IMR-90 (cell line): ENCODE measurements at regions not wholly inside any gene's neighbourhood (a gene's known extent, or its start where the extent isn't known, plus 50 kb on each side); places are given as distances from the start of the nearest gene placed in this dataset.

Source experiments
- ATAC-seq: fragments of 200-7000 bp; cut with Tn5 transposase; 2 replicates; pipeline ENCODE4 v1.9.1; 2020; ENCODE audit warnings: low read depth, mild to moderate bottlenecking, moderate library complexity
- BruUV-seq: library from RNA; stranded (reverse); fragments of 400-500 nt; replicated peaks from 2 replicates; lab custom pipeline; 2021; lab: Mats Ljungman, UMichigan
- CTCF ChIA-PET: fragments of 300-600 bp; formaldehyde crosslinking; extraction: SDS; loops from one replicate; lab custom pipeline; 2021; ENCODE audit warnings: antibody characterized with exemption; lab: Yijun Ruan, JAX
- POLR2A ChIA-PET: fragments of 300-600 bp; sonication (Branson Sonifier 250); formaldehyde crosslinking; loops from one replicate; lab custom pipeline; 2022; ENCODE audit warnings: antibody characterized with exemption; ENCODE audit not compliant: unreplicated experiment; lab: Charles Lee
- DNase-seq: peaks from one replicate; pipeline ENCODE4 v3.0.0; 2013
- H2AFZ ChIP-seq: replicated peaks from 2 replicates; pipeline ENCODE3; 2013; ENCODE audit warnings: low read length, mild to moderate bottlenecking; ENCODE audit not compliant: poor library complexity
- H2AK5ac ChIP-seq: 2 replicates; pipeline ENCODE4 v1.6.1; 2013; ENCODE audit warnings: low read depth, low read length, inconsistent platforms
- H2AK9ac ChIP-seq: replicated peaks from 2 replicates; pipeline ENCODE3; 2013; ENCODE audit warnings: mild to moderate bottlenecking, low read depth, low read length, moderate library complexity; ENCODE audit not compliant: poor library complexity
- H2BK120ac ChIP-seq: 2 replicates; pipeline ENCODE4 v1.6.1; 2013; ENCODE audit warnings: low read depth, low read length, inconsistent platforms
- H2BK15ac ChIP-seq: 3 replicates; pipeline ENCODE4 v1.6.1; 2013; ENCODE audit warnings: low read depth, low read length, inconsistent platforms
- H2BK20ac ChIP-seq: 2 replicates; pipeline ENCODE4 v1.6.1; 2013; ENCODE audit warnings: low read depth, mild to moderate bottlenecking, inconsistent platforms, low read length, moderate library complexity
- H2BK5ac ChIP-seq: 2 replicates; pipeline ENCODE4 v1.6.1; 2013; ENCODE audit warnings: mild to moderate bottlenecking, low read depth, low read length, inconsistent platforms; ENCODE audit not compliant: poor library complexity, severe bottlenecking
- H3K14ac ChIP-seq: replicated peaks from 2 replicates; pipeline ENCODE4 v1.6.1; 2013; ENCODE audit warnings: low read depth, low read length, inconsistent platforms
- H3K18ac ChIP-seq: 2 replicates; pipeline ENCODE4 v1.6.1; 2013; ENCODE audit warnings: low read depth, low read length, control low read depth
- H3K23ac ChIP-seq: 2 replicates; pipeline ENCODE4 v1.6.1; 2013; ENCODE audit warnings: low read depth, low read length, inconsistent platforms
- H3K27ac ChIP-seq: 2 replicates; pipeline ENCODE4 v1.5.1; 2013; ENCODE audit warnings: mild to moderate bottlenecking, control low read depth, low read length; ENCODE audit not compliant: insufficient read depth
- H3K27me3 ChIP-seq: 2 replicates; pipeline ENCODE4 v1.6.1; 2013; ENCODE audit warnings: low read length; ENCODE audit not compliant: control insufficient read depth, insufficient read depth
- H3K36me3 ChIP-seq: 2 replicates; pipeline ENCODE4 v1.6.1; 2013; ENCODE audit warnings: low read length, mixed read lengths; ENCODE audit not compliant: control insufficient read depth, insufficient read depth
- H3K4ac ChIP-seq: 2 replicates; pipeline ENCODE4 v1.6.1; 2013; ENCODE audit warnings: low read depth, low read length, inconsistent platforms
- H3K4me1 ChIP-seq: 2 replicates; pipeline ENCODE4 v1.6.1; 2013; ENCODE audit warnings: low read length, mixed read lengths; ENCODE audit not compliant: control insufficient read depth, insufficient read depth
- H3K4me2 ChIP-seq: 2 replicates; pipeline ENCODE4 v1.6.1; 2013; ENCODE audit warnings: low read depth, mild to moderate bottlenecking, control low read depth, low read length, moderate library complexity
- H3K4me3 ChIP-seq: 2 replicates; pipeline ENCODE4 v1.5.1; 2013; ENCODE audit warnings: low read depth, mild to moderate bottlenecking, control low read depth, low read length, moderate library complexity; ENCODE audit not compliant: insufficient read depth
- H3K56ac ChIP-seq: 2 replicates; pipeline ENCODE4 v1.6.1; 2013; ENCODE audit warnings: low read length, inconsistent platforms; ENCODE audit not compliant: insufficient read depth; ENCODE audit errors: extremely low read depth
- H3K79me1 ChIP-seq, 2 experiments: 2 replicates each; pipeline ENCODE4 v1.6.1; 2013; ENCODE audit warnings: low read length in 2 of 2, inconsistent platforms in 1 of 2, low read depth in 1 of 2
- H3K9ac ChIP-seq: 2 replicates; pipeline ENCODE4 v1.6.1; 2013; ENCODE audit warnings: low read depth, low read length, control low read depth
- H3K9me1 ChIP-seq: 2 replicates; pipeline ENCODE4 v1.6.1; 2013; ENCODE audit warnings: low read length, inconsistent platforms; ENCODE audit not compliant: insufficient read depth
- H3K9me3 ChIP-seq: 2 replicates; pipeline ENCODE4 v1.6.1; 2013; ENCODE audit warnings: low read length; ENCODE audit not compliant: control insufficient read depth, insufficient read depth
- H4K20me1 ChIP-seq: 2 replicates; pipeline ENCODE4 v1.6.1; 2013; ENCODE audit warnings: low read length, inconsistent platforms; ENCODE audit not compliant: insufficient read depth
- H4K5ac ChIP-seq: 2 replicates; pipeline ENCODE4 v1.6.1; 2013; ENCODE audit warnings: mild to moderate bottlenecking, low read depth, low read length, control low read depth
- H4K8ac ChIP-seq, 2 experiments: 2 replicates each; pipeline ENCODE4 v1.6.1; 2013; ENCODE audit warnings: low read depth in 2 of 2, low read length in 2 of 2, control low read depth in 1 of 2, inconsistent platforms in 1 of 2
- H4K91ac ChIP-seq: 2 replicates; pipeline ENCODE4 v1.6.1; 2013; ENCODE audit warnings: low read depth, low read length, inconsistent platforms; ENCODE audit not compliant: insufficient read depth
- CEBPB ChIP-seq: IDR thresholded peaks from 2 replicates; pipeline ENCODE4 v1.6.1; 2012; ENCODE audit warnings: low read depth, low read length, improper control_type of control experiment
- CTCF ChIP-seq: conservative IDR thresholded peaks from 2 replicates; pipeline ENCODE4 v1.5.1; 2012; ENCODE audit warnings: mild to moderate bottlenecking, low read depth, low read length, improper control_type of control experiment
- FOS ChIP-seq: fragments of 150-350 bp; IDR thresholded peaks from 2 replicates; pipeline ENCODE4 v1.6.1; 2016; ENCODE audit warnings: low read depth, low read length
- NFE2L2 ChIP-seq: fragments of 150-350 bp; IDR thresholded peaks from 2 replicates; pipeline ENCODE4 v1.6.1; 2016; ENCODE audit warnings: low read depth, mild to moderate bottlenecking, low read length
- WGBS, 2 experiments: methylation state at CpG; one replicate each; pipeline versions ENCODE4 v1.1.5 to v1.1.7; 2013; ENCODE audit warnings: missing lambda C conversion rate in 2 of 2; ENCODE audit not compliant: insufficient read length in 1 of 2; ENCODE audit errors: extremely low coverage in 2 of 2; 5-methylcytosine and 5-hydroxymethylcytosine counted together
- dilution Hi-C: fragments of 300-500 bp; cut with HindIII; formaldehyde crosslinking; loops from one replicate; pipeline ENCODE4 v1.14.3; 2018; ENCODE audit warnings: low sequenced_read_pairs; ENCODE audit not compliant: unreplicated experiment
- in situ Hi-C: fragments of 300-500 bp; cut with MboI; formaldehyde crosslinking; loops from 3 replicates; pipeline ENCODE4 v1.14.3; 2019; ENCODE audit warnings: low sequenced_read_pairs, inconsistent platforms, mixed read lengths
- intact Hi-C: fragments of 100-400 bp; cut with micrococcal nuclease; formaldehyde crosslinking; loops from 2 replicates; pipeline ENCODE4 v1.10.0; 2022

GRCh38 chr2:118689456-118689855 is 158.0 kb downstream of the EN1 start:
- Histone ChIP-seq H2BK120ac (no peak overlapping the region), H4K5ac (no peak overlapping the region), H3K9me3 (no peaks in the 10 kb centered on the region), H3K18ac (no peak overlapping the region), H4K20me1 (no peaks in the 10 kb centered on the region), H3K4ac (no peak overlapping the region), H3K79me1 (no peaks in the 10 kb centered on the region), H4K8ac (no peak overlapping the region), H3K9ac (no peak overlapping the region), H3K56ac (no peak overlapping the region), H2AK9ac (no peak overlapping the region), H3K9me1 (no peaks in the 10 kb centered on the region), H4K91ac (no peak overlapping the region), H3K27ac (no peak overlapping the region), H3K27me3 (no peaks in the 10 kb centered on the region; the same call in 1 of the 2 replicates), H2BK20ac (no peak overlapping the region), H3K14ac (no peak overlapping the region), H3K4me1 (no peaks in the 10 kb centered on the region), H3K4me2 (no peak overlapping the region), H2BK5ac (no peak overlapping the region), H2AFZ (no peak overlapping the region), H3K4me3 (no peak overlapping the region), H2BK15ac (no peak overlapping the region), H3K23ac (no peak overlapping the region), H2AK5ac (no peak overlapping the region), H3K36me3 (no peaks in the 10 kb centered on the region)
- DNase-seq (no peak), ATAC-seq (no peak)
- dilution Hi-C loops (no loop called here), in situ Hi-C loops (no loop called here), intact Hi-C loops (no loop called here)
- ChIA-PET CTCF (no interaction called here), POLR2A (no interaction called here)
- no CpG with 5 or more reads among the region's 4 CpGs for WGBS, 2 experiments
- BruUV-seq = no TSS peak
- TF ChIP-seq NFE2L2 (no peak), CEBPB (no peak), FOS (no peak), CTCF (no peak)
